GM19238 (cell line): ENCODE measurements at regions not wholly inside any gene's neighbourhood (a gene's known extent, or its start where the extent isn't known, plus 50 kb on each side); places are given as distances from the start of the nearest gene placed in this dataset.

ENCODE experiments used
- DNase-seq: peaks from one replicate; pipeline ENCODE4 v3.0.0; 2011; ENCODE audit warnings: low spot score; ENCODE audit not compliant: insufficient read length

GRCh38 chr14:25101276-25101675, 51.3 kb upstream of the STXBP6 start:
- no peak for DNase-seq
